UCSD-AML1 (cell line): ENCODE measurements at regions not wholly inside any gene's neighbourhood (a gene's known extent, or its start where the extent isn't known, plus 50 kb on each side); places are given as distances from the start of the nearest gene placed in this dataset.

Source experiments
- DNase-seq: peaks from one replicate; lab custom pipeline; 2025; ENCODE audit not compliant: unreplicated experiment; lab: John Stamatoyannopoulos, UW

DNA sequence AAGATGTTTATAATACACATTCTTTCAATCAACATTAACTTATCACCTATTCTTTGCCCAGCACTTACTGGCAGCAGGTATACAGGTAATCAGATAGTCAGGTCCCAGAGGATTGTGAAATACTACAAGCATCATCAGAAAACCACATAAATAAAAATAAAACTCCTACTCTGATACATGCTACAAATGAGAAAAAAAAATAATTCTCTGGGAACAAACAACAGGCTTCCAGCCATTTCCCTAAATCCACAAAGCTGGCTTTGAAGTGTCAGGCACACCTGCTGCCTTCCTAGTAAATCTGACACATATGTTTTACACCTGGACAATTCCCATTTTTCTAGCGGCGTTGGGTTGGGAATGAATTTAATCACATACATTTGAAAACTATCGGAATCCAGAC, 384.5 kb upstream of the CDH4 start:
- no peak for DNase-seq

DNA sequence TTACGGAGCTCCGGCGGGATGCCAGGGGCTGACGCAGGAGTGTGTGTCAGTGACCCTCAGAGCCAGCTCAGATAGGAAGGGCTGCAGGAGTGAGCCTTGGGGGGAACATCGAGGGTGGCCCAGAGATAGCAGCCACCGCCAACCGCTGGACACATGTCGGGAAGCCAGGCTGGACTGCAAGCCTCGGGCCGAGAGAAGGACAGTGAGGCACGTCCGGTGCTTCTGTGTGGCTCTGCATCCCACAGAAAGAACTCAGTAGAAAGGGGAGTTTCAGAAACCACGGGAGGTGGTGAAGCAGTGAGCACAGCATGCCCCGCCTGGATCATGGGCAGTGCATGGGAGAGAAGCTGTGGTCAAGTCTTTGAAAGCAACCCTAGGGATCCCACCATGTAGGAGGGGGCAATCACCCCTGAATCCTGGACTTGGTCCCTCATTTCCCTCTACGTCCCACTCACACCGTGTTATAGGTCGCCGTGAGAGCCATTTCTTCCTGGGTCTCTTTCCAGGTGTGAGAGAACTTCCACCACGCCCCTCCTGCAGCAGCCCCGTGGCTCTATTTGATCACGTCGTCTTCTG, 383.7 kb upstream of the CDH4 start:
- DNase-seq = no peak

DNA sequence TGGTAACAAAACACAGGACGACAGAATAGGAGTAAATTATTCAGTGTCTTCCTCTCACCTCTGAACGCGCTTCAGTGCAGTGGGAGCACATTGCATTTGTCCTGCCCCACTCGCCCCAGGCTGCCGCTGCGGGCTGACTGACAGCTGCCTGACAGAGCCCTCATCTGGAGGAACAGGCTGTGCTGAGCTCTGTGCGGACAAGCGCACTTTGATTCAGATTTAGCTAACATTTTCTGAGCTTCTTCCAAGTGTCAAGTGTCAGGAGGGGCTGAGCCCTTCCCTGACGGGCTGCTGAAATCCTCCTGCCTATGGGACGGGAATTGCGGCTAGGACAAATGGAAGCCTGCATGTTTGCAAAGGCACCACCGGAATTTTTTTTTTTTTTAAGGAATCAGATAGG, 383.0 kb upstream of the CDH4 start:
- no peak for DNase-seq

DNA sequence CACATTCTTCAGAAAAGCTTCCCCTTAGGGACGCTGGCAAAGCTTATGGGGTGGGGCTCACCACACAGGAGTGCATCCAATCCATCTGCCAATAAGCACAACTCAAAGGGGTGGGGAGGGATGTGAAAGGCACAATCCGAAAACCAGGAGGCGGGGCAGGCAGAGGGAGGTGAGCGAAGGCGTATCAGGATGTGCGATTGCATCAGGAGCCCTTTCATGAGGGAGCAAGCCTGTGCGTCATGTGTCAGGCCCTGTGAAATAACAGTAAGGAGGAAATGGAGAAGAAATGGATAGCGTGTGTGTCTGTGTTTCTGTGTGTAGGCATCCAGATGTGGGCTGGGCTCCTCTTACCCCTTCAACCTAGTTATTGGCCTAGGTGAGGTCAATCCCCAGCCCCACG, 382.4 kb upstream of the CDH4 start:
- no peak for DNase-seq

DNA sequence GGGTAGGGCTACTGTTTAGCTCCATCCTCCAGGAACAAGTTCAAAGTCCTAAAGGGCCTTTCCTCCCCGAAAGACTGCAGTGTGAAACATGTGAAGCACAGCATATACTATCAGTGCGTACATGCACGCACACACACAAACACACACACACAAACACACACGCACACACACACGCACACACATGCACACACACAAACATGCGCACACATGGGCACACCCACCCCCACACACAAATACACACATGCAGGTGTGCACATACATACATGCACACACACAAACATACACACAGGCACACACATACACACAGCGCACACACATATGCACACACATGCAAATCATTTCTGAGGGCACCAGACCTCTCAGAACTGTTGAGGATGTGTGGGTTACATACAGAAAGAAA, 382.0 kb upstream of the CDH4 start:
- no peak for DNase-seq

DNA sequence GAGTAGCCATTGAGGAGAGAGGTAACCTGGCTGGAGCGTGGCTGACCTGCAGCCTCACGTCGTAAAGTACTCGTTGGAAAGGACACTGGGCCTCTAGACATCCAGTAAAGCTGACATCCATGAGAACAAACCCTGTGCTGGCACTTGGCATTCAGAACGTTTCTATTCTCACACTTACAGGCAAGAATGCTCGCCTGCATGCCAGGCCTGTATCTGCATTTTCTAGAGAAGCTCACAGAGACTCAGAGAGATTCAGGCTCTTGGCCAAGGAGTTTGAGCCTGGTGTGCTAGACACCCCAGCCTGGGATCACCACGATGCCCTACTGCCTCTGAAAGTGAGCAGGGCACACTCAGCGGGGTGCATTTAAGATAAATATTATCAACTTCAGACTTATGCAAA, 379.8 kb upstream of the CDH4 start:
- DNase-seq = no peak

DNA sequence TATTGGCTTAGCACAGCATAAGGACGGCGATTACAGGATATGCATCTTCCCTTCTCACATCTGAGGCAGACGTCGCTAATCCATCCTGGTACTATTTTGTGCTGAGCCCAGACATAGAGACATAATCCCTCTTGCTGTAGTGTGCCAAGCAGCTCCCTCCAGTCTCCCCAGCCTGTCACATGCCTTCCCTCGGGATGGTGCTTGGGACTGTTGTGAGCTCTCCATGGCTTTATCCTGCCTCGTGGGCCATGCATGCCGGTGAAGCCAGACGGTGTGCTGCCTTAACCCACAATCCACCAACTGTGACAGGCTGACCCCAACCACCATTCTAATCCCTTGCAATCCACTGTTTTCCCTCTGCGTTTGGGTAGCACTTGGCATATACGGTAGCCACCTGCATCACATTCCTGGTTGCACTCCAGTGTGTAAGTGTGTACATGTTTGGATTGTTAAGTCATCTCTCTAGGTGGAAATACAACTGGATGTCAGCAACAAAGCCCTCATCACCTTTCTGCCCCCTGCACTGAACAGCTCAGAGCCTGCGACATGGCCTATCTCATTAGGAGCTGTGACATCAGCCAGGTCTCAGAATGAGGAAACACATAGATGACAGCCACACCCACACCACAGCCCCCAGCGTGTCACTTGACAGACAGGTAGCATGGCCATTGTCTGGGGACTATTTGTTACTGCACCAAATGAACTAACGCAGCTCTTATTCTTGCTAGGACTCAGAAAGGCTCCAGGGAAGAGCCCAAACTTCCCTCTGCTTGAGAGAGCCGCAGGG, 374.8 kb upstream of the CDH4 start:
- DNase-seq = no peak

DNA sequence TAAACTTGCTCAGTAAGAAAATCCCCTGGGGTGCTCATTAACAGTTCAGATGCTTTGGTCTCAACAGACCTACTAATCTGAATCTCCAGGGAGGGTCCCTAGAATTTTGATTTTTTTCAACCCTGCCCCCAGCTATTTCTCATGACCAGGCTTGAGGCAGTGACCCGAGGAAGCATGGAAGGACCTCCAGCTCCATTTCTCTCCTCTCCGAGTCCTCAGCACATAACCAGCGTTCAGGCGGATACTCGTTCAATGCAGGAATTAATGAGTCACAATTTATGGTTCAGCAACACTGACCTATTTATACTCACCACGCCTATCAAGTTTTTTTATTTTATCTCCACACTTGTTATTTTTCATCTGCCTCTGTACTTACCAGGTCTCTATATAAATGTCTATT, 369.2 kb upstream of the CDH4 start:
- DNase-seq = no peak

DNA sequence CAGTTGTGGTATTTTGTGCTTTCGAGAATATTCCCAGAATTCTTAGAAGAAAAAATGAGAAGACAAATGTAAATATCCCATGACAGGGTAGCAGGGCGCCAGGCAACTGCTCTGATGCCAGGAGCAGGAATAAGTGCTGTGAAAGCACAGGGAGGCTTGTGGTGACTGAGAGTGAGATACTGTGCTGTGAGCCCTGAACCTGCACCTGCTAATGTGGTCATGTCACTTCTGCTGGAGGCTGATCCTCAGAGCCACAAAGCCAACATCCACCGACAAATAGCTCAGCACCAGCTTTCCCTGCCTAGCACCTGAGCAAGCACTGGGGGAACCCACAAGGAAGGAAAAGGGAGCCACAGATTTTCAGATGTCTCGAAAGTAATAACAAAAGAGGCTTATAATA, 368.6 kb upstream of the CDH4 start:
- DNase-seq = no peak

DNA sequence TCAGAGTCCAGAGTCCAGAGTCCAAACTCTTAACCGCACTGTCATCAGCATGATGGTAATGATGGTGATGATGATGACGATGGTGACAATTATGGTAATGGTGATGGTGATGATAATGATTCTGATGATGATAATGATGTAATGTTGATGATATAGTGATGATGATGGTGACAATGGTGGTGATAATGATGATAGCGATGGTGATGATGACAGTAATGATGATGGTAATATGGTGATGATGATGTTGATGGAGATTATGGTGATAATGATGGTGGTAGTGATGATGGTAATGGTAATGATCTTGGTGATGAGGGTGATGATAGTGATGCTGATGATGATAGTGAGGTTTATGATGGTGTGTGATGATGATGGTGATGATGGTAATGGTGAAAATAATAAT, 367.8 kb upstream of the CDH4 start:
- DNase-seq = no peak

DNA sequence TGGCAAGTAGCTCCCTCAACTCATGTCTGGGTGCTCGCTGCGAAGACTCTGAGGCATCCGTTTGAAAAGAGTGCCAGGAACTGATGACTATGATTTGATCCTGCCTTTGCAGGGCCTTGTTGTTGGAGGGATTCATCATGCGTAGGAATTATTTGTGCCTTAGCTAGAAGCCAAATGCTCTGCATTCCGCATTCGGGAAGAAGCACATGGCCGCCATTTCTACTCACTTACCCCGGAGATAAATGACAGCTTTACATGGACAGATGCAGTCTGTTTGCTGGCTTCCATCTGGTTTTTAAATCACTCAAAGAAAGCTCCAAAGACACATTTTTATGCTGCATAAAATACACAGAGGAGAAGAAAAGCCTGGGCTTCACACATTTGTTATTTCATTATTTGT, 363.3 kb upstream of the CDH4 start:
- no peak for DNase-seq

DNA sequence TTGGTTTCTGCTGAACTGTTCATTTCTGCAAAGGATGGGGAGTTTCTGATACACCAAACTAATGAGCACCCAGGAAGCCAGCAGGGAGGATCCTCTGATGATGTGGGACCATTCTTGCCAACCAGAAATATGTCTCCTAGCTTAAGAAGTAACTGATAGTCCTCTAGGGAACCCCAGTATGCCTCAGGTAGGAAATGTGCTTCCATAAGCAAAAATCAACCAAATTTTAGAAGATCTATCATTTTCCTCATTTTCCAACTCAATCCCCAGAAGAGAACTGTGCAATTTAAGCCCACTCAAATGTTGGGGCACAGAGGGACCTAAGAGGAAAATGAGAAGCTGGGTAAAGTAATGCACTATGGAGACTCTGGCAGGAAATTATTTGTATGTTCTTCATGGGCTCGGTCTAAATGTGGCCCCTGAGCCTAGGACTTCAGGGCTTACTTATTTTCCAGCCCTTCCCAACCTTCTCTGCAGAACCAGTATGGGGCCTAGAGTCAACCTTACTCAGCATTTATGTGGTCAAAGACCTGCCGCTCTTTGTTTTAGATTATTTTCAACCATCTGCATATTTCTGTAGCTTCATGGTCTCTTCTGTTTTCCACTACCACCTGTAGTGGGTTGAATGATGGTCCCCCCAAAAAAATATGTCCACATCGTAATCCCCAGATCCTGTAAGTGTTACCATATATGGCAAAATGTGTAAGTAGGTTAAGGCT, 359.8 kb upstream of the CDH4 start:
- no peak for DNase-seq

DNA sequence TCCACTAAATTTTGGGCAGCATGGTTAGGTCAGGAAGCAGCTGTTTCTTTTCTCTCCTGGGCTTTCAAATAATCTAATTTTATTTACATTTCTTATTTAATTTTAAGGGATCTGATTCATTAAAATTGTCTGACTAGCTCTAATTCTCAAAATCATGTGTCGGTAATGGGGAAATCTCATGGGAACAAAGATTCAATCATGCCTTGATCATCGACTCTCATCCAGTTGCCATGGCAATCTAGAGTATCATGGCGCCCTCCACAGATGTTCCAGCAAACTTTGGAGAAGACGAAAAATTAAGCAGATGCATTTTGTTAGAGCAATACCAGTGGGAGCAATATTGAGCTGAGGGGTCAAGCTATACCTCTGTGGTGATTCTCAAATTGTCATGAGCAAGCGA, 358.0 kb upstream of the CDH4 start:
- DNase-seq = no peak

DNA sequence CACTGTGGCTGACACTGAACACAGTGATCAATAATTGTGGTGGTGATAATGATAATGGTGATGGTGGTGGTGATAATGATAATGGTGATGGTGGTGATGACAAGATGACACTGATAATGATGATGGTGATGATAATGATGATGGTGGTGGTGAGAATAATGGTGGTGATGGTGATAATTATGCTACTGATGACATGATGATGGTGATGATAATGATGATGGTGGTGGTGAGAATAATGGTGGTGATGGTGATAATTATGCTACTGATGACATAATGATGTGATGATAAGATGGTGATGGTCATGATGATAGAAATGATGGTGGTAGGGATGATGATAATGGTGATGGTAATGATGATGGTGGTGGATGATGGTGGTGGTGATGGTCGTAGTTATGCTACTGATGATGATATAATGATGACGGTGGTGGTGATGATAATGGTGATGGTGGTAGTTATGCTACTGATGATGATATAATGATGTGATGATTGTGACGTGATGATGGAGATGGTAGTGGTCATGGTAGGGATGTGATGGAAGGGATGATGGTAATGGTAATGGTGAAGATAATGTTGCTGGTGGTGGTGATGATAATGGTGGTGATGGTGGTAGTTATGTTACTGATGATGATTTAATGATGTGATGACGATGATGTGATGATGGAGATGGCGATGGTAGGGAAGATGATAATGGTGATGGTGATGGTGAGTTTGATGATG, 356.5 kb upstream of the CDH4 start:
- DNase-seq = no peak

DNA sequence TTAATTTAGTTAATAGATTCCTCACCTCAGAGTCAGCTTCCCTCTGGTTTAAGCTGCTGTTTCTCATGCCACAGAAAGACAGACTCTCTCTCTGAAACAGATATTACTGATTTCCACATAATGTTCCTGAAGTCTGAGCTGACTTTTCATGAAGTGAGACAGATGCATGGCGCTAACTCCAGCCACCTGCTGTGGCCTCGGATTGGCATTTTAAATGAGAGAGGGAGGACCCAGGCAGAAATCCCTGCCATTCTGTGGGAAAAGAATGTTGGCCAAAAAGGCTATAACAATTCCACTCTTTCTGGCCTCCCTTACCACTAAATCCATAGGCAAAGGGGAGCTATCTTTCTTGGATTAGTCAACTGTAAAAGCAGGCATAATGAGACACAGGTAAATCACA, 354.1 kb upstream of the CDH4 start:
- DNase-seq = no peak

DNA sequence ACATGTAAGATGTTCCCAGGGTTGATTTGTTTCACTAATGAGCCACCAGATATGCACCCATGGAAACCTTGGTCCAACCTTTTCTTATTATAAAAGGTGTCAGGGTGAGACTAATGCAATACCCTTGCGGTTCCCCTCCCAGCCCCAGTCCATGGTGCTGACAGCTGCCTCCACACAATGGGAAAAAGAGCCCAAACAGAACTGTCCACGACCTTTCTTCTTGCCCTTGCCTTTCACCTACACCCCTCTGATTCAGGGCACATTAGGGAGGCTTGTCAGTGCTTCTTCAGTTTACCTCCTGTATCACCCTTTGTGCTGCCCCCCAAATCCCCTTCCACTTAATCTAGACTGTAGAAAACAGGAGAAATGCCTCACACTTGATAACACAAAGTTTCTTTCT, 352.7 kb upstream of the CDH4 start:
- no peak for DNase-seq

DNA sequence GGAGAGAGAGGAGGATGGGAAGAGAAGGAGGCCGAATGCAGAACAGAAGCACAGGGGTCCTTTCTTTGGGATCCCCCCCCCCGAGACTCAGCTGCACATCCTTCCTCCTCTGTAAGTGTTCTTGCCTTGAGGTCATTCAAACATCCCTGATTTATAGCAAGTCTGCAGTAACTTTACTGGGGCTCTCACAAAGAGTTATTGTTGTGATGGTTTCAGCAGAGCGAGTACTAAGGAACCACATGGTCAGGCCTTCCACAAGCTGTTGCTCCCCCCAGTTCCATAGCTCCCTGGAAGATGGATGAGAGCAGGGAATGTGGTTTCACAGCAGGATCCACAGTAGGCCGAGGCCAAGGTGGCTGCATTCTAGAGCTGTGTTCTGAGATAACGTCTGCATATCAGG, 351.4 kb upstream of the CDH4 start:
- no peak for DNase-seq

DNA sequence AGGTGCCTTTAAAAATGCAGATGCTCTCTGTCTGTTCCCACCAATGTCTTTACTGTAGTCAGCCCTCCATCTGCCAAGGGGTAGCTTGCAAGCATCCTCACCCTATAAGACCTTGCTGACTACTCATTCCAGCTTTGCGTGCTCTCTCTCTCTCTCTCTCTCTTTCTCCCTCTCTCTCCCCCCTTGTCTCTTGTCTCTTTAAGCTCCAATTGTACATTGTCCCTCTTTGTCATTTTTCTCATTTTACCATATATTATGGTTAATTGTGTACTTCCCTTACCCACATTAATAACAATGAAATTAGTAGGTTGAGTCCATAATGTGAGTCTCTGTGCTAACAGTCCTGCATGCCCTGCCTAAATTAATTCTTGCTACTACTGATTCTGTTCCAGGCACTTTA, 350.2 kb upstream of the CDH4 start:
- no peak for DNase-seq

DNA sequence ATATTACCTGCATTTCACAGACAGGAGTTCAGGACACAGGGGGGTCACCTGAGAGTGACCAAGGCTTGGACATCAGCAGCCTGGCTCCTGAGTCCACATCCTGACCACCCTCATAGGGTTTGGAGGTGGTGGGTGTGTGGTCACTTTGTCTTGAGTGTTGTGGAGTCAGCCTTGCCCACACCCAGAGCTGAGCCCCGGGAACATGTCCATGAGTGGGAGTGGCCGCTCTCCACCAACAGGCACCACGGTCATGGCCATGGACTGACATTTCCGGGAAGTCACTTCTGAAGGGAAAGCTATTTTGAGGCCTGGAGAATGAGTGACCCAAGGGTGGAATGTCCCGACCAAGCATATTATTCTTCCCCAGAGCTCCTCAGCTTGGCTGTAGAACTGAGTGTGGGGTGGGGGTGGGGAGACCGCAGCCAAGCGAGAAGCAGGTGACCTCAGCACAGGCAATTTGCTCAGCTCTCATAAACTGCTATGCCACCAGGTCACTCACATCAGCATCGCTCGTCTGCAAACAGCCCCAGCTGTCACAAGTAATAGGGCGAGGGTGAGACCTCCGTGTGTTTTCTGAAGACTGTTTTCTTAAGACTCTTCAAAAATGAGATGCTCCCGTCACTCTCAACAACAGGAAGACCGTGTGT, 348.6 kb upstream of the CDH4 start:
- DNase-seq = no peak

DNA sequence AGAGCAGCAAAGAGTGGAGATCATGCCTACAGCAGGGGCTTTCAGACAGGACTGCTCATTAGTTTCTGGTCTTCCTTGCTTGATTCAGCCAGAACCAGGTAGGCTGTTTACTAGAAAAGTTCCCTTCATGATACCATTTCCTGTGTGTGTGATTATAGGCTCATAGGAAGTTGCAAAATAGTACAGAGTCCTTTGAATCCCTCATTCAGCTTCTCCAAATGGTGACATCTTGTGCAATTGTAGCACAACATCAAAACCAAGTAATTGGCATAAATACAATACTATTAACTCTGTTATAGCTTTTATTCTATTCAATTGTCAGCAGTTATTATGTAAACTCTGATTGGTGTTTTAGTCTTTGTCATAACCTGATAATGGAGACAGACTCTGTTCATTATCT, 347.3 kb upstream of the CDH4 start:
- DNase-seq = no peak

DNA sequence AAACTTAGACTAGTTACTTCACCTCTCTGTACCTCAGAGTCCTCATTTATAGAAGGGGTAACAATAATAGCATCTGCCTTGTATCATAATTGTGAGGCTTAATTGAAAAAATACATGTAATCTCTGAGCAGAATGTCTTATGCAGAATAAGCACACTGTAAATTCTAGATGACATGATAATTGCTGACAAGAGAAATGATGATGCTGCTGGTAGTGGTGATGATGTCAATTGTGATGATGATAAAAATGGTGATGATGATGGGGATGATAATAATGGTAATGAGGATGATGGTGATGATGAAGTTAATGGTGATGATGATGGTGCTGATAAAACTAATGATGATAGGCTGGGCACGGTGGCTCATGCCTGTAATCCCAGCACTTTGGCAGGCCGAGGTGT, 346.1 kb upstream of the CDH4 start:
- DNase-seq = no peak
